HL-60 (cell line): ENCODE measurements at regions not wholly inside any gene's neighbourhood (a gene's known extent, or its start where the extent isn't known, plus 50 kb on each side); places are given as distances from the start of the nearest gene placed in this dataset.

Experiments used
- POLR2AphosphoS5 ChIP-seq: IDR thresholded peaks from 2 replicates; pipeline ENCODE4 v1.6.1; 2012; ENCODE audit warnings: low read depth
- TF ChIP-seq, protein P1 (sequence below): IDR thresholded peaks from one replicate; pipeline ENCODE4 v1.5.1; 2011; ENCODE audit warnings: low read length, control low read depth, inconsistent platforms; ENCODE audit not compliant: insufficient read depth

DNA sequence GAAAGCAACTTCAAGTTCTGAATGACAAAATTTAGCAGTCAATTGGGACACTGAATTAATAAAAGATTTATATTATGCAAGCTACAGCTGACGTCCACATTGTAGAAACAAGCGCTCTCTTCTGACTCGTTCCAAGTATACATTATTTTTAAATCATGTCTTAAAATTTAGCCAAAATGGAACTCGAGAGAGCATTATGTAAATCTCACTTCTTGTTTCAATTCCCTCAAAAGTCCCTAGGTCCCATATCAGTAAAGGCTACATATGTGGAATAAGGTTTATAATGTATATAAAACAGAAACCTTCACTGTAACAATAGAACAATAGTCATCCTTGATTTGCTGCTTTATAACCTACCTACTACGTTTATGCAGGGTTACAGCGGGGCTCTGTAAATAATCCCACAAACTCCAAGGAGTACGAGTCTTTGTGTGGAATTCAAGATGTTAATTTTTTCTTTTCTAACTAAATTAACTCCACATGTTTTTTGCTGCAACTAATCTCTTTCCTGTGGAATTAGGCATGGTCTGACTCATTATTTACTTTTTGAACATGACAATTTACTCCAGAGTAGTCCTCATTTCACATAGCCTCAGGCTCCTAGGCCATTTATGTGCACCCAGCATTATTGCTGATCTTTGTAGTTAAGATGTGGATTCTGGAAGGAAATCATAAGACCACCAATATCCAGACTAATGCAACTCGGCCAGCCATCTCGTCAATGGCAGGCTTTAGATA lies 785.1 kb downstream of the LTN1 start:
- TF ChIP-seq, protein P1, sequence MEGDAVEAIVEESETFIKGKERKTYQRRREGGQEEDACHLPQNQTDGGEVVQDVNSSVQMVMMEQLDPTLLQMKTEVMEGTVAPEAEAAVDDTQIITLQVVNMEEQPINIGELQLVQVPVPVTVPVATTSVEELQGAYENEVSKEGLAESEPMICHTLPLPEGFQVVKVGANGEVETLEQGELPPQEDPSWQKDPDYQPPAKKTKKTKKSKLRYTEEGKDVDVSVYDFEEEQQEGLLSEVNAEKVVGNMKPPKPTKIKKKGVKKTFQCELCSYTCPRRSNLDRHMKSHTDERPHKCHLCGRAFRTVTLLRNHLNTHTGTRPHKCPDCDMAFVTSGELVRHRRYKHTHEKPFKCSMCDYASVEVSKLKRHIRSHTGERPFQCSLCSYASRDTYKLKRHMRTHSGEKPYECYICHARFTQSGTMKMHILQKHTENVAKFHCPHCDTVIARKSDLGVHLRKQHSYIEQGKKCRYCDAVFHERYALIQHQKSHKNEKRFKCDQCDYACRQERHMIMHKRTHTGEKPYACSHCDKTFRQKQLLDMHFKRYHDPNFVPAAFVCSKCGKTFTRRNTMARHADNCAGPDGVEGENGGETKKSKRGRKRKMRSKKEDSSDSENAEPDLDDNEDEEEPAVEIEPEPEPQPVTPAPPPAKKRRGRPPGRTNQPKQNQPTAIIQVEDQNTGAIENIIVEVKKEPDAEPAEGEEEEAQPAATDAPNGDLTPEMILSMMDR: no peak
- TF ChIP-seq POLR2AphosphoS5: no peak
